Stimulated activated CD8-positive, alpha-beta memory T cell treated with anti-CD3 and anti-CD28 coated beads, Interleukin-4, amount 100 ng/mL, for 48 hours (primary cell): ENCODE measurements at regions not wholly inside any gene's neighbourhood (a gene's known extent, or its start where the extent isn't known, plus 50 kb on each side); places are given as distances from the start of the nearest gene placed in this dataset.
A peak's percentile ranks its signal among the peaks of the same experiment; 100 is the strongest.
"Not testable (repeated sequence)": the region's sequence is repeated elsewhere in the genome, so short reads cannot be mapped to it uniquely, and the experiment has no call there.

ENCODE experiments used
- DNase-seq: peaks from one replicate; pipeline ENCODE4 v3.0.0-alpha.2; 2020

DNA sequence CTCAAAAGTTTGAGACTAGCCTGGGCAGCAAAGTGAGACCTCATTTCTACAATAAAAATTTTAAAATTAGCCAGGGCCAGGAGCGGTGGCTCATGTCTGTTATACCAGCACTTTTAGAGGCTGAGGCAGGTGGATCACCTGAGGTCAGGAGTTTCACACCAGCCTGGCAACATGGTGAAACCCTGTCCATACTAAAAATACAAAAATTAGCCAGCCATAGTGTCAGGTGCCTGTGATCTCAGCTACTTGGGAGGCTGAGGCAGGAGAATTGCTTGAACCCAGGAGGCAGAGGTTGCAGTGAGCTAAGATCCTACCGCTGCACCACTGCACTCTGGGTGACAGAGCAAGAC is 85.1 kb upstream of the MAP4 start:
- not testable (repeated sequence) for DNase-seq

DNA sequence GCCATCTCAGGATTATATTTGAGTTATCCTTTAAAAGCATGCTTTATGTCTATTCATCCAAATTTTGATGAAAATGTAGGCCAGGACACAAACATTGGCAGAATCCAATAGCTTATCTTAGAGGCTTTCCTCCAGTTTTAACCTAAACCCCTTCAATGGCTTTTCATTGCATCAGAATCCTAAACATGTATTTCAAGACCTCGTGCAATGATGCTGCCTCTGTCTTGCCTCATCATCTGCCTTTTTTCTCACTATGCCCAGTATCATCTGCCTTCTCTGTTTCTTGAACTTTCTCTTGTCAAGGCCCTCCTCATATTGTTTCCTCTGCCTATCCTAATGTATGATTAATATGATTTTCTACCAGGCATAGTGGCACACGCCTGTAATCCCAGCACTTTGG is 76.1 kb upstream of the MAP4 start:
- DNase-seq = no peak

DNA sequence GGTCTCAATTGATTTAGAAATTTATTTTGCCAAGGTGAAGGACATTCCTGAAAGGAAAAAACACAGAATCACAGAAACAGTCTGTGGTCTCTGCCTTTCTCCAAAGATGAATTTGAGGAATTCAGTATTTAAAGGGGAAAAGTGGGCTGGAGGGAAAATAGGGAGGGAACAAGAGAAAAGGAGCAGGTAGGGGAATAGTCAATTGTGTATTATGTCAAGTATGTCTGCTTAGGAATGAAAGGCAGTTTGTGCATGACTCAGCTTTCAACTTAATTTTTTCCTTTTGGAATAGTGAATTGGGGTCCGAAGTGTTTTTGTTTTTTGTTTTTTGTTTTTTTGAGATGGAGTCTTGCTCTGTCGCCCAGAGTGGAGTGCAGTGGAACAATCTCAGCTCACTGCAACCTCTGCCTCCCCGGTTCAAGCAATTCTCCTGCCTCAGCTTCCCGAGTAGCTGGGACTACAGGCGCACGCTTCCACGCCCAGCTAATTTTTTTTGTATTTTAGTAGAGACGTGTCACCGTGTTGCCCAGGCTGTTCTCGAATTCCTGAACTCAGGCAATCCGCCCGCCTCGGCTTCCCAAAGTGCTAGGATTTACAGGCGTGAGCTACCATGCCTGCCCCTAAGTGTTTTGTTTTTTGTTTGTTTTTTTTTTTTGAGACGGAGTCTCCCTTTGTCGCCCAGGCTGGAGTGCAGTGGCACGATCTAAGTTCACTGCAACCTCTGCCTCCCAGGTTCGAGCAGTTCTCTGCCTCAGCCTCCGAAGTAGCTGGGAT is 74.1 kb upstream of the MAP4 start:
- no peak for DNase-seq

DNA sequence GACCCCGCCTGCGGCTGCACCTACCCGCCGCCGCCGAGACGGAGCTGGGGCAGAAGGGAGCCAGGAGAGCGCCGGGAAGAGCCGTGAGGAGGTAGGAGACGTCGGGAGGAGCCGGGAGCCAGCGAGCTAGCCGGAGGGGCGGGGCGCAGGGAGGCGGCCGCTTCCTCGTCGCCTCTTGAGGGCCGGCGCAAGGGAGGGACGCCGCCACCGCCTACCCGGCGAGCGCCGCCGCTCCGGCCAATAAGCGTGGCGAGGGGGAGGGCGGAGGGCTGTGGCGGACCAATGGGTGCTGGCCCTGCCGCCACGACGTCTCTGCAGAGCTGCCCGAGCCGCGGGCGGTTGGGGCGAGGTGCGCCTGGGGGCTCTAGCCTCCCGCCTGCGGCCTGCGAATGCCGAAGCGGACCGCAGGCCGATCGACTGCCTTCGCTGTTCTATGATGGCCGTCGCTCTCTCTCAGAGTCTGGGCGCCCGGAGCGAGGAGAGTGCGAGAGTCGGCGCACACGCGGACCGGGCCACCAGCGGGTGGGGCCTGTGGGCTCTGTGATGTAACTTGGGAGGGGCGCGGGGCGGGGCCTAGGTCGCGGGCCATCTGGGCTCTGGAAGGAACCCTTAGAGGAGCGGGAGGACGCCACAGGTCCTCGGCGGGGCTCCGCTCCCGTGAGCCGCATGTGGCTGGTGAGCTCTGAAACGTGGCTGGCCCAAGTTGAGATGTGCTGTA is 72.7 kb upstream of the MAP4 start:
- DNase-seq = peak; percentile 97

DNA sequence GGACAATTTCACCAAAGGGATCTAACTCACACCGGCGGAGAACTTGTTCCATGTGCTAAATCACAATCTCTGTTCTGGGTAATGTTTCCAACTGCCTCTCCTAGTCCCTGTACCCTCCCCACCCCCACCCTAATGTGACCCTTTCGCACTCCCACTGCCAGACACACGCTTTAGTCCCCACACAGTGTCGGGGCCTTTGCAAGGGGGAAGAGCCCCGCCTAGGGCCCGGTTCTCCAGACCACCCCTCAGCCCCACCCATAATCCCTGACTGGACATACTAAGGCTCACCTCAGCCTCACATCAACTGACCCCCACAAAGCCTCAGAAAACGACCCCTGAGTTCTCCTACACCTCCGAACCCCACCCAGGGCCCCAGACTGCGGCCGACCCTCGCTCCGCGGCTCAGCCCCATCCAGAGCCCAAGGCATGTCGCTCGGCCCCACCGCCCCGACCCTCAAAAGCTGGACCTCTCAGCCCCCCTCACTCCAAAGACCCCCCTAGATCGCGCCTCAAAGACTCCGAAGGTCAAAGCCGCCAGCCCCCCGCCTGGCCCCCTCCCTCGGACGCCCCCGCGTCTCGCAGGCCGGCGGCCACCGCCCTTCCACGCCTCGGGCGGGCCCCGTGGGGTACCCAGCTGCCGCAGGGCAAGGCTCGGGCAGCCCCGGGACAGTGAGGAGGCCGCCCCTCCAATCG is 72.0 kb upstream of the MAP4 start:
- peak; percentile 38 for DNase-seq

DNA sequence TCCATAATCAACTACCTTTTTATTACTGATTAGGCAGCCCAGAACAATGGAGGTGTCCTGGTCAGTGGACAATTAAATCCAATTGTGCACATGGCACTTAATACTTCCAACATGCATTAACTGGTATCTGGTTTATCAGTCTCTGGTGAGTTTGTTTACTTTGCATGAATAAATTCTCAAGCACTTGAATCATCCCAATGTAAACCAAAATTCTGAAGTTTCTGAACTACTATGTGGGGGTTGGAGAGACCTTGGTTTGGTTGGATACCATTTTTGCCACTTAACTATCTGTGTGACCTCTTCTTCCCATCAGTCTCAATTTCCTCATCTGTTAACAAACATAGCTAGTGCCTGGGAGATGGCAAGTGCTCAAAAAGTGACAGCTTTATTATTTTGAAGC is 70.5 kb upstream of the MAP4 start:
- no peak for DNase-seq

DNA sequence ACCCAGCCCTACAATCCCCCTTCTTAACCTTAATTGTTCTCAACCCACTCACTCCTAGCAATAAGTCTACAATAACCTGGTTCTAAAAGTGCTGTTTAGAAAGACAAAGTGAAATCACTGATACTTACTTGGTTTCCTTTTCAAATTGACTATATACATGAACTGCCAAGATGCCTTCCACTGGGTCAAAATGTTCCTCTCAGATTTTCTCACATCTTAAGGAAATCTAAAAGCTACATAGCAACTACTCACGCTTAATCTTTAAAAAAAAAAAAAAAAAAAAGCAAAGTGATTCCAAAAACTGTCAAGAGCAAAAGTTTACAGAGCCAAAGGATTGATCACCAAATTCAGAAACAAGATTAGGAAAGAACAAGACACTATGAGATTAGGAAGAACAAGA is 68.7 kb upstream of the MAP4 start:
- no peak for DNase-seq

DNA sequence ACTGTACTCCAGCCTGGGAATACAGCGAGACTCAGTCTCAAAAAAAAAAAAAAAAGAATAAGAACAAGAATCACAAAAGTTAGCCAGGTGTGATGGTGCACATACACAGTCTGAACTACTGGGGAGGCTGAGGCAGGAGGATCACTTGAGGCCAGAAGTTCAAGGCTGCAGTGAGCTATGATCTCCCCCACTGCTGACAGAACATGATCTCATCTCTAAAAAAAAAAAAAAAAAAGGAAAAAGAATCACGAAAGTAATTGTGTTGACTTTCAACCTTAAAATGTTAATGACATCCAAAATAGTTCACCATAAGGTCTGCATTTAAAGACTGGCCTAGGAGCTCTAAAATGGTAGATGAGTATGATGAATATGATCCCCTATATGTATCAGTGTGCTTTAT is 68.0 kb upstream of the MAP4 start:
- no peak for DNase-seq

DNA sequence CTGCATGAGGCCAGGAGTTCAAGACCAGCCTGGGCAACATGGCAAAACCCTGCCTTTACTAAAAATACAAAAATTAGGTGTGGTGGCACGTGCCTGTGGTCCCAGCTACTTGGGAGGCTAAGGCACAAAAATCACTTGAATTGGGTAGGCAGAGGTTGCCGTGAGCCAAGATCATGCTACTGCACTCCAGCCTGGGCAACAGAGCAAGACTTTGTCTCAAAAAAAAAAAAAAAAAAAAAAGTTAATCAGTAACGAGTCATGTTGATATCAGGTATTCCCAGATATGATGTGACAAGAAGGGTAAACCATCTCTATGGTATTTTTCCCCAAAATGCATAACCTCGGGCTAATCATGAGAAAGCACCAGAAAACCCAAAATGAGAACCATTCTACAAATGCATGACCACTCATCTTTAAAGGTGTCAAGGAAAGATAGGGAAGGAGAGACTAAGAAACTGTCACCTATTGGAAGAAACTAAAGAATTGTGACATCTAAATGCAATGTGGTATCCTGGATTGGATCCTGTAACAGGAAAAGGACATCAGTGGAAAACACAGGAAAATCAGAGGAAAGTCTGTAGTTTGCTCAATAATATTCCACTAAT is 66.5 kb upstream of the MAP4 start:
- DNase-seq = no peak

DNA sequence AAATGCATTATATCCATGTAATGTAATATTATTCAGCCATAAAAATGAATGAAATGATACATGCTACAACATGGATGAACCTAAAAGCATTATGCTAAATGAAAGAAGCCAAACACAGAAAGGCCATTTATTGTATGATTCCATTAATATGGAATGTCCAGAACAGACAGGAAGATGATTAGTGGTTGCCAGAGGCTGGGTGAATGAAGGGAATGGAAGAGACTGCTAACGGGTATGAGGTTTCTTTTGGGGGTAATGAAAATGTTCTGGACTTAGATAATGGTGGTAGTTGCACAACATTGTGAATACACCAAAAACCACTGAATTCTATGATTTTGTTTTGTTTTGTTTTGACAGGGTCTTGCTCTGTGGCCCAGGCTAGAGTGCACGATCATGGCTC is 61.6 kb upstream of the MAP4 start:
- no peak for DNase-seq

DNA sequence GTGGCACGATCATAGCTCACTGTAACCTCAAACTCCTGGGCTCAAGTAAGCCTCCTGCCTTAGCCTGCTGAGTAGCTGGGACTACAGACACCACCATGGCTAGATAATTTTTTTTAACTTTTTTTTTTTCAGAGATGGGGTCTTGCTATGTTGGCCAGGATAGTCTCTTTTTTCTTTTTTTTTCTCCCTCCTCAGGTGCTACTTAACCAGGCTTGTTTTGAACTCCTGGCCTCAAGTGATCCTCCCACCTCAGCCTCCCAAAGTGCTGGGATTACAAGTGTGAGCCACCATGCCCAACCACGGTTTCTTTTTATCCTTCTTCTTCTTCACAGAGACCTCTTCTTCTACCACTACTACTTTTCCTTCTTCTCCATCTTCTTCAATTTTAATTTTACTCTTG is 53.8 kb upstream of the MAP4 start:
- no peak for DNase-seq

DNA sequence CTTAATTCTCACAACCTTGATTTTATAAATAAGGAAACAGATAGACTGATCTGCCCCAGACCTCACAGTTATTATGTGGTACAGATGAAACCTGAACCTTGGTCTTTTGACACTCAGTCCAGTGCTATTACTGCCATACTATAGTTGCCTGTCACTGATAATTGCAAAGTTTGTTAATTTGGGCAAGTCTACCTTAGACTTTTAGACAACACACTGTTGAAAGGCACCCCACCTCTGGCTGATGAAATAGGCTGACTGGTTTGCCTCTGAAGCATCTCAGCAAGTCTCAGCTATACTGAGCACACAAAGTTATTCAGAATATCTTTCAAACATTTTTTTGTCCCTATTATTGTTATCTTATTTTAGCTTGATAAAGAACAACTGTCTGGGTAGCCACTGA is 53.1 kb upstream of the MAP4 start:
- no peak for DNase-seq

DNA sequence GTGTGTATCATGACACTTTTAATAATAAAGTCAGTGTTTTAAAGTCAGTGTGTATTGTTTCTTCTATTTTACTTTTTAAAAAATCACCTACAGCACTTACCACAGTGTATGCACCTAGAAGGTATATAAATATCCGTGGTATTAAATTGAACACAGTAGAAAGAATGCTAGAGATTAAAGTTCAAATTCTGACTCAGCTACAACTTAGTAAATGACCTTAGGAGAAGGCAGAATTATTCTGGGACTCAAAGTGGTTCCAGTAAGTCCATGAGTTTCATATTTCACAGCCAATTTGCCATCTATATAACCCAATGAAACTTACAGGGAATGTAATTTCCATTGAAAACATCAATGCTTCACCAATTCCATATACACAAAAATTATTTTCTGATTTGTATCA is 52.7 kb upstream of the MAP4 start:
- no peak for DNase-seq

DNA sequence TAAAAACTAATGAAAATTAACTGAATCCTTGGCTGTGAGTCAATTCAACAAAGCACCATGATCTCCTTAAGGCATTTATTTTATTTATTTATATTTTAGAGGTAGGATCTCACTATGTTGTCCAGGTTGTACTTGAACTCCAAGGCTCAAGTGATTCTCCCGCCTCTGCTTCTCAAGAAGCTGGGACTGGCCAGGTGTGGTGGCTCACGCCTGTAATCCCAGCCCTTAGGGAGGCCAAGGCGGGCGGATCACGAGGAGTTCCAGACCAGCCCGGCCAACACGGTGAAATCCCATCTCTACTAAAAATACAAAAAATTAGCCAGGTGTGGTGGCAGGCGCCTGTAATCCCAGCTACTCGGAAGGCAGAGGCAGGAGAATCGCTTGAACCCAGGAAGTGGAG is 52.1 kb upstream of the MAP4 start:
- DNase-seq = not testable (repeated sequence)

DNA sequence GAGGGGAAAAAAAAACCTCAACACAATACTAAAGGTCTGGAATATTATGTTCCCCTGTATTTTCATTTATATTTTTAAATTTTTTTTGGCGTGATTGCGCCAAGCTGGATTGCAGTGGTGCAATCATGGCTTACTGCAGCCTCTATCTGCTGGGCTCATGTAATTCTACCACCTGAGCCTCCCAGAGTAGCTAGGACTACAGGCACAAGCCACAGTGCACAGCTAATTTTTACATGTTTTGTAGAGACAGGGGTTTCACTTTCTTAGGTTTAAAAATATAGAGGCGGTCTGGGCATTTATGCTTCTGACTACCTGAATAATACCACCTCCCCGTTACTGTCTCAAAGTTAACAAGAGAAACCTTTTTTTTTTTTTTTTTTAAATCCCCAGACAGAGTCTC is 51.1 kb upstream of the MAP4 start:
- no peak for DNase-seq
